ENCODE measurements at regions not wholly inside any gene's neighbourhood (a gene's known extent, or its start where the extent isn't known, plus 50 kb on each side); places are given as distances from the start of the nearest gene placed in this dataset.

DNA sequence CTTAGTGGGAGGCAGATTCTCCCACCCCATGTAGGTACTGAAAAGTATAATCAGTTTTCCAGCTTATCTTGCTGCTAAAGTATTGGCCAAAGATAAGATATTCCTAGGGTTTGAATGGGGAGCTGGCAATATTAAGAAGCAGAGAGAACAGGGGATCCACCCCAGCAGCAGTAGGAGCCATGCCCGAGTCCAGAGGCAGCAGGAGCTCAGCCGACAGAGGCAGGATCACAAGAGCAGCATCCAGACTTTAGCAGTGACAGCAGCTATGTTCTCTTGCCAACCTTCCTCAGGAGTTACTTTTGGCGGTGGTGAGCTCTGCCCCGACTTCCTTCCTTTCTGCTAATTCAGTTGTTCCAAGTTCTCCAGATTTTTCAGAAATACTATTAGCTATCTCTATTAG lies 224.5 kb downstream of the GADD45G start:
- TF ChIP-seq, protein P1, sequence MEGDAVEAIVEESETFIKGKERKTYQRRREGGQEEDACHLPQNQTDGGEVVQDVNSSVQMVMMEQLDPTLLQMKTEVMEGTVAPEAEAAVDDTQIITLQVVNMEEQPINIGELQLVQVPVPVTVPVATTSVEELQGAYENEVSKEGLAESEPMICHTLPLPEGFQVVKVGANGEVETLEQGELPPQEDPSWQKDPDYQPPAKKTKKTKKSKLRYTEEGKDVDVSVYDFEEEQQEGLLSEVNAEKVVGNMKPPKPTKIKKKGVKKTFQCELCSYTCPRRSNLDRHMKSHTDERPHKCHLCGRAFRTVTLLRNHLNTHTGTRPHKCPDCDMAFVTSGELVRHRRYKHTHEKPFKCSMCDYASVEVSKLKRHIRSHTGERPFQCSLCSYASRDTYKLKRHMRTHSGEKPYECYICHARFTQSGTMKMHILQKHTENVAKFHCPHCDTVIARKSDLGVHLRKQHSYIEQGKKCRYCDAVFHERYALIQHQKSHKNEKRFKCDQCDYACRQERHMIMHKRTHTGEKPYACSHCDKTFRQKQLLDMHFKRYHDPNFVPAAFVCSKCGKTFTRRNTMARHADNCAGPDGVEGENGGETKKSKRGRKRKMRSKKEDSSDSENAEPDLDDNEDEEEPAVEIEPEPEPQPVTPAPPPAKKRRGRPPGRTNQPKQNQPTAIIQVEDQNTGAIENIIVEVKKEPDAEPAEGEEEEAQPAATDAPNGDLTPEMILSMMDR (IDR thresholded peaks at IDR 0.05; ENCODE audit: low read depth, low read length): no peak
- TF ChIP-seq POLR2A (IDR thresholded peaks at IDR 0.05; ENCODE audit: extremely low read depth, insufficient read length): no peak
